GM12872 (cell line): ENCODE measurements at regions not wholly inside any gene's neighbourhood (a gene's known extent, or its start where the extent isn't known, plus 50 kb on each side); places are given as distances from the start of the nearest gene placed in this dataset.

Experiments used
- CTCF ChIP-seq: IDR thresholded peaks from 3 replicates; pipeline ENCODE4 v1.5.1; 2011; ENCODE audit warnings: low read depth, mild to moderate bottlenecking, low read length, moderate library complexity; ENCODE audit not compliant: insufficient read depth

GRCh38 chr13:90171649-90172048 is 1175.8 kb upstream of the MIR17HG start:
- TF ChIP-seq CTCF: no peak

DNA sequence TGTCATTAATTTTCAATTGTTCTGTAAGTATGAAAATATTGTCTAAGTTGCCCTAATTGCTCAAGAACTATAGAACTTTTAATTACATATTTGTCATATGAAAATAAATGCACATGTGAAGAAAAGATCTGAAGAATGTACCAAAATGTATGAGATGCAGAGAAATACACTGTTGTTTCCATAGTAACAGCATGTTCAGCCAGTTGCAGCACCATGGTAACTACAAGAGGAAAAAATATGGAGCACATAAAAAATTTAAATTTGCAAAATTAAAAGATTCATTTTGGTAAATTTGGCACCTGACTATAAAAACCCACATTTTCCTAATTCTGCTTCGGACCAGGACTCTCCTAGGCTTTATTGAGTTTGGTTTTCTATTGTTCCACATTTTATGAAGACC is 1170.0 kb upstream of the MIR17HG start:
- no peak for TF ChIP-seq CTCF

GRCh38 chr13:90184355-90184754 is 1163.1 kb upstream of the MIR17HG start:
- TF ChIP-seq CTCF: no peak

GRCh38 chr13:90185734-90186133 is 1161.8 kb upstream of the MIR17HG start:
- TF ChIP-seq CTCF: no peak

DNA sequence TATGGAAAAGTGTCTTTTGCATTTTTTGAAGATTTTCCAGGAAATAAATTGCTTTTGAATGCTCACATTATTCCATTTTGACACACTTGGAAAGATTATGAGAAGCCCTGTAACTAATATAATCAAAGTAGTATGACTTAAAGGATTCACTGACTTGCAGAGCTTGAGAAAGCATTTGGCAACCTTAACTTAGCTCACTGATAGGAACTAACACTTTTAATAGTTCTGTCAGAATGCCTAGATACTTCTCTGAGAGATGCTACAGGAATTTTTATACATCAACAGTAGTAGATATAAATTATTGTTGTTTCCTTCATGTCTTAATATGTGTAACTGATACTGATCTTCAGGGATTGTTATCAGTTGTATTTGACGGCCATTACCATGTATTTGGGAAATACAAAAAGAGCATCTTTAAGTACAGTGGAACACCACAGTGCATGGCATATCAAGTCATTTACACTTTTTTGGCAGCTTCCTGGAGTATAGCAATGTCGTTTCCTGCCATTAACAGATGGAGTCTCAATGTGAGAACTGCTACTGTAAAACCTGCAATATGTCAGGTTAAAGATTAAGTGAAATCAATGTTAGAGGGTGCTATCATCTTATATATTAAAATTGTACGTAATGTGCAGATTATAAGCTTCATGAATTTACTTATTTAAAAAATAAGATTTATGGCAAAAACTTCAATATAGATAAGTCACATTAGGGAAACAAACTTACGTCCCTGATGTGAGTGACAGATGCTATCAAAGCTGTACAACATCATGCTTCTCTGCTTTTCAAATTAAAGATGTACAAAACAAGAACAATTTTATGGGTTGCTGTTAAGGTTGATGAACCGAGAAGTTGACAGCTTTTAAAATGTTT is 1159.8 kb upstream of the MIR17HG start:
- TF ChIP-seq CTCF: no peak

- no peak for TF ChIP-seq CTCF
These were observed 1159.2 kb upstream of the MIR17HG start for GRCh38 chr13:90188351-90188636.

- no peak for TF ChIP-seq CTCF
These were observed 1149.8 kb upstream of the MIR17HG start for GRCh38 chr13:90197722-90198121.
